GM21528 (cell line): ENCODE measurements at regions not wholly inside any gene's neighbourhood (a gene's known extent, or its start where the extent isn't known, plus 50 kb on each side); places are given as distances from the start of the nearest gene placed in this dataset.
A peak's percentile ranks its signal among the peaks of the same experiment; 100 is the strongest.
"Not testable (repeated sequence)": the region's sequence is repeated elsewhere in the genome, so short reads cannot be mapped to it uniquely, and the experiment has no call there.

Source experiments
- ATAC-seq: cut with Tn5 transposase; IDR thresholded peaks from one replicate; pipeline ENCODE4 v1.9.1; 2021; ENCODE audit warnings: mild to moderate bottlenecking, moderate library complexity; ENCODE audit not compliant: unreplicated experiment, low FRiP score

DNA sequence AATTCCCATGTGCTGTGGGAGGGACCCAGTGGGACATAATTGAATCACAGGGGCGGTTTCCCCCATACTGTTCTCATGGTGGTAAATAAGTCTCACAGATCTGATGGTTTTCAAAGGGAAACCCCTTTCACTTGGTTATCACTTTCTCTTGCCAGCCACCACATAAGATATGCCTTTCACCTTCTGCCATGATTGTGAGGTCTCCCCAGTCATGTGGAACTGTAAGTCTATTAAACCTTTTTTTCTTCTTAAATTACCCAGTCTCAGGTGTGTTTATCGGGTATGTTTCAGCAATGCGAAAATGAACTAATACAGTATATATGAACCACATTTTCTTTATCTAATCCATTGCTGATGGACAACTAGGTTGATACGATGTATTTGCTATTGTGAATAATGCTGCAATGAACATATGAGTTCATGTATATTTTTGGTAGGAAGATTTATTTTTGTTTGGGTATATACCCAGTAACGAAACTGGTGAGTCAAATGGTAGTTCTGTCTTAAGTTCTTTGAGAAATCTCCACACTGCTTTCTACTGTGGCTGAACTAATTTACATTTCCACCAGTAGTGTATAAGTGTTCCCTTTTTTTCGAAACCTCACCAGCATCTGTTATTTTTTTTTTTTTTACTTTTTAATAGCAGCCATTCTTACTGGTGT lies 70.0 kb upstream of the HGF start:
- ATAC-seq, result peak; percentile 83

DNA sequence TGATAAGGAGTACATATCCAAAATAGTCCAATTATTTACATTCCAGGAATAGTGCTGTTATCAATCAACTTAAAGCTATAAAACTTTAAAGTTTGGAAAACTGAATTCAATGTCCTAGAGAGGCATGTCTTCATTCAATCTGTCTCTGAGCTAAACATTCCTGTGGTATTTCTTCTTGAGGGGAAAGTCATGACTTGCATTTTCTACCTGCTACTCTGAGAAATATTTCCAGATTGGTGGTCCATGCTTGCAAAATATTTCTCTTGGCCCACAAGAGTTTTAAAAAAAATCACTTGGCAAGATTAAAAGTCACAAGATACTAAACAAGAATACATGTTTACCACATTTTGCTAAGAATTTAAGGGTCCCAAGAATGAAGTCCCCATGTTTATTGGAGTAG lies 63.6 kb upstream of the HGF start:
- ATAC-seq, result no peak

DNA sequence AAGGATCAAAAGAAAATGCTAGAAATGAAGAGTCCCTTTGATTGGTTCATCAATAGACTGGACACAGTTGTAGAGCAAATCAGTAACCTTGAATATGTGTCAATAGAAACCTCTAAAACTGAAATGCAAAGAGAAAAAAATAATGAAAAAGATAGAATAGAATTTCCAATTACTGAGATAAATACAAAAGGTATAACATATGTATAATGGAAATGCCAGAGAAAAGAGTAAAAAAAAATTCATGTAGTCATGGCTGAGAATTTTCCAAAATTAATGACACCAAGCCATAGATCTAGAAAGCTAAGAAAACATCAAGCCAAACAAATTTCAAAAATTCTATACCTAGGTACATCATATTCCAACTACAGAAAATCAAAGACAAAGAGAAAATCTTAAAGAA lies 62.0 kb upstream of the HGF start:
- ATAC-seq, result no peak

- ATAC-seq, result not testable (repeated sequence)
These were observed 59.7 kb upstream of the HGF start for GRCh38 chr7:81829511-81829910.

DNA sequence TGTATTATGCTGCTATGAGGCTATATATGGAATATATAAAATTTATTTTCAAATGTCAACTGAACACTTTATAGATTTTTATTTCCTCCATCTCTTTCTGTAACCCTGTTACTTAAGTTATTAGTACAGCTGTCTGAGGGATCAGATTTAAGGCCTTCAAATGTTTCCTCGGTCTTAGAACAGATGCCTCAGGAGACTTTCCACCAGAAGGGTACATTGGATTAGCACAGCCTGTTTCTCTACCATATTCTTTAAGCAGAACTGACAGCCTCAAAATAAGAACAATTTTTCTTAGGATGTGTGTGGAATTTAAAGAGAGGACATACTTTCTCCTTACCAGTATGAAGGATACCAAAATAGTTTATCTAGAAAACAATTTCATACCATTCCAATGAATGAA lies 53.0 kb upstream of the HGF start:
- ATAC-seq, result no peak

DNA sequence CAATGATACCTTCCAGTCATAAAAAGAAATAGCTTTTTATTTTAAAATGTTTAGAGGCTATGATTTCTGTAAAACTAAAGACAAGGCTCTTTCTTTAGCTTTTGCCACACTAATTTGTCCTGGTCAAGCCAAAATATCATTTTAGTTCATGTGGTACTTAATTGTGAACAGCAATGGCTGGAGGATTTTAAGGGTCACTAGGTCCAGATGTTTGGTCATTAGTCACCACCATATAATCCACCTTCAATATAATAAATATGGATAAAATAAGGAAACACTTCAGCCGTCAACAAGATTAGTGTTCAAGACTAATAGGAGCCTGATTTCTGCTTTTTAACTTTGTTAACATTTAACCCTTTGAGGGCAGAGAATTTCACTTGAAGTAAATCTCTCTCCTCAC lies 50.0 kb upstream of the HGF start:
- ATAC-seq, result no peak
